Gastrocnemius medialis (tissue), 4 donors: ENCODE measurements at regions not wholly inside any gene's neighbourhood (a gene's known extent, or its start where the extent isn't known, plus 50 kb on each side); places are given as distances from the start of the nearest gene placed in this dataset.

Experiments used
- CTCF ChIP-seq, 5 experiments: fragments of 450-650 bp in 3 of 5; fragments of 200-600 bp in 2 of 5; sonication (generic) in 2 of 5; IDR thresholded peaks in 4 of 5; conservative IDR thresholded peaks in 1 of 5; 1 replicate in 4 of 5; 2 replicates in 1 of 5; pipeline ENCODE4 v1.5.1; 2016 to 2019; ENCODE audit warnings: antibody characterized with exemption in 5 of 5, mild to moderate bottlenecking in 3 of 5, moderate library complexity in 3 of 5
- POLR2A ChIP-seq, 2 donors: fragments of 450-650 bp; IDR thresholded peaks; one replicate each; pipeline ENCODE4 v1.6.1; 2017; ENCODE audit warnings: antibody characterized with exemption in 2 of 2, mild to moderate bottlenecking in 2 of 2, moderate library complexity in 2 of 2

DNA sequence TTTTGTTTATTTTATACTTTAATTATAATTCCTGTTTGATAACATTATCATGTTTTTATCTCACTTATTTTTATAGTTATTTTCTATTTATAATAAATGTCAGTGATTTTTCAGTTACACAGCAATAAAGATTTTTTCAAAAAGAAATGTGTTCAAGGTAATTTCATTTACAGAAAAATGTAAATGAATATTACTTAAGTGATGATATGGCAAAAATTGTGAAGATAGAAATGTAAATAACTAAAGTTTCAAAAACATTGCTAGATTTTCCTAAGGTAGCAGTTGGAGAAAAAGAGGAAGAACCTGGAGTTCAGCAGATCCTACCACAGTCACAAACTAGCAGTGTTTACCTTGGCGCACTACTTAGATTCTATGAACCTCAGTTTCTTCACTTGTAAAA lies 202.6 kb downstream of the RFPL4B start:
- TF ChIP-seq CTCF (IDR thresholded peaks at IDR 0.05 in 4 of 5, conservative IDR thresholded peaks at IDR 0.05 in 1 of 5) (no peak), POLR2A (IDR thresholded peaks at IDR 0.05) (no peak)
